Duodenal mucosa (tissue), 2 donors: ENCODE measurements at regions not wholly inside any gene's neighbourhood (a gene's known extent, or its start where the extent isn't known, plus 50 kb on each side); places are given as distances from the start of the nearest gene placed in this dataset.
"Not testable (repeated sequence)": the region's sequence is repeated elsewhere in the genome, so short reads cannot be mapped to it uniquely, and the experiment has no call there.

Experiments
- H3K27ac ChIP-seq: one replicate; pipeline ENCODE4 v1.7.0; 2013; ENCODE audit warnings: low read depth, low read length
- H3K27me3 ChIP-seq, 2 donors: one replicate each; pipeline ENCODE4 v1.7.0; 2013; ENCODE audit warnings: low read length in 2 of 2, control low read depth in 1 of 2; ENCODE audit not compliant: insufficient read depth in 2 of 2, control insufficient read depth in 1 of 2
- H3K36me3 ChIP-seq, 2 donors: one replicate each; pipeline ENCODE4 v1.7.0; 2013; ENCODE audit warnings: low read length in 2 of 2, control low read depth in 1 of 2; ENCODE audit not compliant: insufficient read depth in 2 of 2, control insufficient read depth in 1 of 2
- H3K4me1 ChIP-seq, 2 donors: one replicate each; pipeline ENCODE4 v1.7.0; 2013; ENCODE audit warnings: low read length in 2 of 2, control low read depth in 1 of 2; ENCODE audit not compliant: insufficient read depth in 2 of 2, control insufficient read depth in 1 of 2
- H3K4me3 ChIP-seq, 2 donors: one replicate each; pipeline ENCODE4 v1.7.0; 2013; ENCODE audit warnings: low read length in 2 of 2, low read depth in 1 of 2
- H3K9ac ChIP-seq, 2 donors: one replicate each; pipeline ENCODE4 v1.7.0; 2013; ENCODE audit warnings: low read length in 2 of 2, low read depth in 1 of 2
- H3K9me3 ChIP-seq, 2 donors: one replicate each; pipeline ENCODE4 v1.7.0; 2013; ENCODE audit warnings: low read length in 2 of 2, control low read depth in 1 of 2; ENCODE audit not compliant: control insufficient read depth in 1 of 2

DNA sequence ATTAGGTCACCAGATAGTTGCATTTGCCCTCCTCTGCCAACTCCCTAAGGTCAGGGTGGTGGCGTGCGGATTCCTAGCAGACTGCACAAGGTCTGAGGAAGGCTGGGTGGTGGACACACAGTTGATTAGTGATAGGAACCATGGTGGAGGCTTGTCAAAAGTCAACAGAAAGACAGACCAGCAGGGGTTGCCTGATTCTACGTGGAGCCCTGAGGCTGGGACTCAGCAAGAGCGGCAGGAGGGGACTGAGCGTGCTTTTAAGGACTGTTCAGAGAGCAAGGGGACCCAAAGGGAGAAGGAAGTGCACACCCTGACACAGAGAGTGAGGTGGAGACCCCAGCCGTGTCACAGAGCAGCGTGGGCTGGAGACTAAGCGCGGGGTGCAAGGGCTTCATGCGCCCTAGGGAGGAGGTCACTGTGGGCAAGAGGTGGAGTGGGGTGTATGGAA, 513.2 kb downstream of the RNF144A start:
- Histone ChIP-seq H3K9me3 (peaks cover 2 to 4% of the 10 kb centered on the region in 2 donors), H3K27me3 (peaks cover 13 to 18% of the 10 kb centered on the region in 2 donors), H3K27ac (no peak overlapping the region), H3K4me3 (peak overlapping the region; percentile 27 to 36), H3K4me1 (peaks cover 0 to 7% of the 10 kb centered on the region in 2 donors), H3K9ac (peak overlapping the region in 1 of 2 donors; percentile 0), H3K36me3 (no peaks in the 10 kb centered on the region)

DNA sequence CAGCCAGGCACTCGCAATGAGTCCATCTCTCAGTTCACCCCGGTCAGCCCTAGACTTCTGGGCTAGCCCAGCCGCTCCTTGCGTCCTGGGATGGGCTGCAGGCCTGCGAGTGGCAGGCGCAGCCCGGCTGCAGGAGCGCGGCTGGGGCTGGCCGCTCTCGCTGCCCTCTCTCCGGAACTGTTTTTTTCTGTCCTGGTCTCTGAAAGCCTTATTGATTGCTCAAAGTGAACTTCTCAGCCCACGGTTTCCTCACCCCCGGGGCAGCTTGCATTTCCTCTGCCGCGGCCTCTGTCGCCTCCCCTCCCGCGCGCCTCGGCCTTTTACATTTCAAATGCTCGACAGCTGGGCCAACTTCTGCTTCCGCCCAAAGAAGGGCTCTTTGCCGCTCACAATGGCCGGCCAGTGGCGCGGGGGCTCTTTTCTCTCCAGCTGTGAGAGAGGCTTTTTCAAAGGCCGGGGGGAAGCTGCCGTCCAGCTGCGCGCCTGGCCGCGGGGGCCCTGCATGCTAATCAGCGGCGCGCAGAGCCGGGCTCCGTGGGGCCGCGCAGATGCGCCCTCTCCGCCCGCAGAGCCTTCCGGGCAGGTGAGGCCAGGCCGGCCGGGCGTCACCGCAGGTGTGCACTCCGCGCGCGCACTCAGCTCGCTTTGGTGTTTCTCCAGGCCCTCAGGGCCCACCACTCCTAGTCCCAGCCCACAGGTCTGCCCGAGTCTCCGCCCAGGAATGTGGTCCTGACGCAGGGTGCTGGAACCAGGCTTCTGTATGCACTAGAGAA, 513.8 kb downstream of the RNF144A start:
- Histone ChIP-seq H3K9me3 (peaks cover 2 to 4% of the 10 kb centered on the region in 2 donors), H3K9ac (no peak overlapping the region), H3K27ac (no peak overlapping the region), H3K27me3 (peaks cover 13 to 18% of the 10 kb centered on the region in 2 donors), H3K36me3 (no peaks in the 10 kb centered on the region), H3K4me3 (peak overlapping the region; percentile 27 to 36), H3K4me1 (peaks cover 0 to 7% of the 10 kb centered on the region in 2 donors)

DNA sequence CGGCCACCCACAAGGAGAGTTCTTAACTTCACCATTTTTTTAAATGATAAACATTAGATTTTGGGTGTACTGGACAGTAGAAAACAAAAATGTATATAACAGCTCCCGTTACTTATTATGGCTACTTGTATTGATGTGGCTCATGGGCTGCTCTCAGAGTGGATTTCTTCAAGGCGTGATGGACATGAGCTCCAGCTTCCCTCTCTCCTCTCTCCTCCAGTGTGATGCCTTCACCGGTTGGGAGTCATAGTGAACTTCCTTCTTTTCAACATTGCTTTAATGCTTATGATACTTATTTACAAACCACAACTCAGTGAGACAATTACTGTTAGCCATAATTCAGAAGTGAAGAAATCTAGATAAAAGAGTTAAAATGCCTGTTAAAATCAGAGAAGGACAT, 515.2 kb downstream of the RNF144A start:
- Histone ChIP-seq H3K4me1 (peaks cover 2 to 7% of the 10 kb centered on the region in 2 donors), H3K4me3 (no peak overlapping the region), H3K27me3 (peaks cover 9 to 18% of the 10 kb centered on the region in 2 donors), H3K9ac (no peak overlapping the region), H3K36me3 (no peaks in the 10 kb centered on the region), H3K9me3 (peaks cover 2 to 4% of the 10 kb centered on the region in 2 donors), H3K27ac (no peak overlapping the region)

DNA sequence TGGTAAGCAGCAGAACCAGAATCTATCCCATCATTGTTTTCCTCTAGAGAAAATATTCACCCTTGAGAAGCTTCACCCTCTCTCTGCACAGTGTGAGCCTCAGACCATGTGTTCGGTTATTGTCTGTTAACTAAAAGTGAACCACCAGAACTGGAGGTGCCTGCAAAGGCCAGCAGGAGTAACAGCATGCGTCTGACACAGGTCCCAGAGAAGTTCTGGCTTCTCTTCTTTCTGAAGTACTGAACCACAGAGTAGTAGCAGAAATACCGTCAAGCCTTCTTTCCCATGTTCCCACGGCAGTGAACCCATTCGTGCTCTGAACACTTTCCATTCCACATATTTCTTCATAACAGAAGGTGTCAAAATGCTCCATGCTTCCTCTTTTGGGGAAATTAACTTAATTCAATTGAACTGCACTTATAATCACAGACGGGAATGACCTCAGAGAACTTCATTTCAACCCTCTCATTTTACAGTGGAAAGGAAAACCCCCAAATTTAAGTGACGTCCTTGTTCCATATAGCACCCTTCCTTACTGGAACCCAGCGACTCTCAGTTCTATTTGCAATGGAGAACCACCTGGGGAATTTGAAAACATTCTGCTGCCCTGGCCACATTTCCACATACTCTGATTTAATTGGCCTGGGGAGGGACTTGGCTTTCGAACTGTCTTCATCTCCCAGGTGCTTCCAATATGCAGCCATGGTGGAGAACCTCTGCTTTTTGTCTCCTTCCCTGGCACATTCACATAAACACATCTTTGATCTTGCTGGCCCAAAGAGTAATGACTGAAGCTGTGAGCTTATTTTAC, 519.1 kb downstream of the RNF144A start:
- H3K4me1 ChIP-seq = peaks cover 0 to 3% of the 10 kb centered on the region in 2 donors
- H3K4me3 ChIP-seq = no peak overlapping the region
- H3K27ac ChIP-seq = no peak overlapping the region
- peaks cover 2 to 4% of the 10 kb centered on the region in 2 donors for H3K9me3 ChIP-seq
- no peaks in the 10 kb centered on the region for H3K27me3 ChIP-seq
- no peak overlapping the region for H3K9ac ChIP-seq
- no peaks in the 10 kb centered on the region for H3K36me3 ChIP-seq

DNA sequence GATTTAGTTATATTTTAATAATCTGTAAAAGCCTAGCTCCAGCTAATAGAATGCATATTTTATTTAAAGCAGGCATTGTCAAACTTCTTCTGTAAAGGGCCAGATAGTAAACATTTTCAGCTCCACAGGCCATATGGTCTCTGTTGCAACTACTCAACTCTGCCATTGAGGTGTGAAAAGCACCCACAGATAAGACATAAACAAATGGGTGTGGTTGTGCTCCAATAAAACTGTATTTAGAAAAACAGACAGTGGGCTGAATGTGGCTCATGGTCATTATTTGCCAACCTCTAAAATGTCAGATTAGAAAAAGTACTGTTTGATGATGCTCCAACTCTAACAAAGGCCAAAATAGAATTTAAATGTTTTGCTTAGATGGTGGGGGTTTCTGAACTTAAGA, 519.9 kb downstream of the RNF144A start:
- Histone ChIP-seq H3K4me3 (no peak overlapping the region), H3K27ac (no peak overlapping the region), H3K4me1 (peaks cover 0 to 3% of the 10 kb centered on the region in 2 donors), H3K36me3 (no peaks in the 10 kb centered on the region), H3K27me3 (no peaks in the 10 kb centered on the region), H3K9me3 (peaks cover 2 to 4% of the 10 kb centered on the region in 2 donors), H3K9ac (no peak overlapping the region)

DNA sequence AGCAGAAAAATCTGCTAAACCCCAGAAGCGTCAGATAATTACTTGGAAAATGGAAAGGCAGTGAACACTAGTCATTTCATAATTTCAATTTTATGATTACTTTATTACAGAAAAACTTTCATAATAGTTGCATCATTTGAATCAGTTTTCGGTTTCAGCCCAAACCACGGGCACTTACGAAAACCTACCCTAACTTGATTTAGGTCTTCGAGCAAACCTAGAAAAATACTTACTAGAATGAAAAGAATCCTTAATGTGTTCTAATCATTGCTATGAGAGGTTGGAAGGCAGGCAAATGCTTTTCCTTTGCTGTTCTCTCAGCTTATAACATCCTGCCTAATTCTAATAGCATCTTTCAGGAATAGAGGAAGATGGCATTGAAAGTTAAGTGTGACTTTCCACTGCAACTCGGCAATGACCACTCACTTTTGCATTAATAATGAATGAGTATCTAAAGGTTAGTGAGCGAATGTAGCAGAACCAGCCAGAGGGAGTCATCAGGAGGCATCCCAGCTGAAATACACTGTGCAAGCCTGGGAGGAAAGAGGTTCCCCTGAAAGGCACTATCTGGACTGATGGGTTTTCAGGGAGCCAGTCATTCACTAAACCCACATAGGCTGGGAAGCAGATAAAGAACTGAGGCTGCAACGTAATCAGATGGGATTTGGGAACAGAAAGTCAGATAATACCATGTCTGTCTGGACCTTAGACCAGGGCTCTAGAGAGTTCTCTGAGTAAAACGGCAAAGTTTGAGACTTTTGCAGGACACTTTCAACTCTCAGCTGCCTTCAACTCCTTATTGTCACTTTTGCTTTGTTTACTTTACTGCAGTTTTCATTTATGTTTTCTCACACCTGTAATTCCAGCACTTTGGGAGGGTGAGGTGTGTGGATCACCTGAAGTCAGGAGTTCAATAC, 520.8 kb downstream of the RNF144A start:
- Histone ChIP-seq H3K9me3 (peaks cover 2% of the 10 kb centered on the region in 2 donors), H3K4me3 (no peak overlapping the region), H3K27me3 (no peaks in the 10 kb centered on the region), H3K4me1 (peaks cover 0 to 3% of the 10 kb centered on the region in 2 donors), H3K36me3 (no peaks in the 10 kb centered on the region), H3K9ac (no peak overlapping the region), H3K27ac (no peak overlapping the region)

DNA sequence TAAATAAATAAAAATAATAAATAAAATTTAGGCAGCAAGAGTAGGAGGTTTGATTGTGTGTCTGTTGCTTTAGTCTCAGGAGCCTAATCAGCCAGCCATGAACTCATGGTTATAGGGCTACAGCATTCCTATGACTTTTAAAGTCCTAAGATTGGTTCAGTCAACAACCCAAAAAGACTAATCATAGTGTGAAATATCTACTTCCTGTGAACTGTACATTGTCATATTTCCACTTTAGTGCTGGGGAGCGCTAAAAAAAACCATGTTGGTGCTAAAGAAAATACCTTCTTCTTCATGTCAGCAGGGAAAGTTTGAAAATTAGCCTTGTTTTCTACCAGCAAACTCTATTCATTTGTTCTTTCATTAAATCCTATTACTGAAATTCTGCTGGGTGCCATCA, 521.6 kb downstream of the RNF144A start:
- Histone ChIP-seq H3K27ac (no peak overlapping the region), H3K27me3 (no peaks in the 10 kb centered on the region), H3K4me1 (peaks cover 0 to 3% of the 10 kb centered on the region in 2 donors), H3K36me3 (no peaks in the 10 kb centered on the region), H3K9me3 (peaks cover 0 to under 1% of the 10 kb centered on the region in 2 donors), H3K4me3 (no peak overlapping the region), H3K9ac (no peak overlapping the region)

DNA sequence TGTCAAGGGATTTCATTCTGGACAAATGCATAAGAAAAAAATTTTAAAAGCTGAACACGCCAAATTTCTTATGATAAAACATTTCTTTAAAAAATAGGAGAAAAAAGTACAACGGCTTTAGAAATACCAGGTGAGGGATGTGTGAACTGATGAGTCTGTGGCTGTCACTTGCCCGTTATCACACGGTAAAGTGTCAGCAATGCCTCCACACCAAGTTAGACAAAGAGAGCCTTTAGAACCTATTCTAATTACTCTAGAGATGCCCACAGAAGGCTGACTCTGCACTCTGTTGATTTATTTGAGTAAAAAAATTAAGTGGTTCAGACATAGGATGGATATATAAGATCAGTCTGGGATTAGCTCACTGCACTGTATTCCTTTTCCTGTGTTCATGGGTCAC, 523.8 kb downstream of the RNF144A start:
- Histone ChIP-seq H3K4me3 (no peak overlapping the region), H3K4me1 (peaks cover 0 to 3% of the 10 kb centered on the region in 2 donors), H3K9me3 (no peaks in the 10 kb centered on the region), H3K27ac (no peak overlapping the region), H3K9ac (no peak overlapping the region), H3K27me3 (no peaks in the 10 kb centered on the region), H3K36me3 (no peaks in the 10 kb centered on the region)

DNA sequence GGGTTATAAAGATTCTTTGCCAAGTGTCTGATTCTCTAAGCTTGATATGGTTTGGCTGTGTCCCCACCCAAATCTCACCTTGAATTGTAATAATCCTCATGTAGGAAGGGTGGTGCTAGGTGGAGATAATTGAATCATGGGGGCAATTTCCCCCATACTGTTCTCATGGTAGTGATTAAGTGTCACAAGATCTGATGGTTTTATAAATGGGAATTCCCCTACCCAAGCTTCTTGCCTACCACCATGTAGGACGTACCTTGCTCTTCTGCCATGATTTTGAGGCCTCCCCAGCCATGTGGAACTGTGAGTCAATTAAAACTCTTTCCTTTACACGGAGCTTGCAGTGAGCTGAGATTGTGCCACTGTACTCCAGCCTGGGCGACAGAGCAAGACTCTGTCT, 524.6 kb downstream of the RNF144A start:
- not testable (repeated sequence) for H3K9me3 ChIP-seq, H3K4me3 ChIP-seq, H3K27ac ChIP-seq

More for the DNA sequence above, 524.6 kb downstream of the RNF144A start:
- not testable (repeated sequence) for H3K36me3 ChIP-seq, H3K9ac ChIP-seq, H3K27me3 ChIP-seq, H3K4me1 ChIP-seq
